GM12878 (cell line): ENCODE measurements at regions not wholly inside any gene's neighbourhood (a gene's known extent, or its start where the extent isn't known, plus 50 kb on each side); places are given as distances from the start of the nearest gene placed in this dataset.

Source experiments
- ATAC-seq: fragments of 200-7000 bp; cut with Tn5 transposase; 3 replicates; pipeline ENCODE4 v1.9.1; 2020; ENCODE audit warnings: mild to moderate bottlenecking, moderate library complexity
- BruUV-seq: library from RNA; stranded (reverse); fragments of 400-500 nt; replicated peaks from 2 replicates; lab custom pipeline; 2021; lab: Mats Ljungman, UMichigan
- CTCF ChIA-PET: fragments of 300-600 bp; sonication (Branson Sonifier 250); formaldehyde crosslinking; extraction: SDS; loops from one replicate; lab custom pipeline; 2021; ENCODE audit warnings: inconsistent platforms; lab: Yijun Ruan, JAX
- POLR2A ChIA-PET: fragments of 350-600 bp; formaldehyde crosslinking; extraction: SDS; loops from one replicate; lab custom pipeline; 2021; ENCODE audit warnings: inconsistent platforms; lab: Charles Lee
- RAD21 ChIA-PET: fragments of 300-600 bp; sonication (Branson Sonifier 250); formaldehyde crosslinking; loops from one replicate; lab custom pipeline; 2023; ENCODE audit warnings: antibody characterized with exemption; ENCODE audit not compliant: unreplicated experiment; lab: Charles Lee
- SMC1A ChIA-PET: fragments of 300-600 bp; sonication (Branson Sonifier 250); formaldehyde crosslinking; loops from one replicate; lab custom pipeline; 2023; ENCODE audit not compliant: unreplicated experiment, uncharacterized antibody; lab: Charles Lee
- DNase-seq: peaks from one replicate; pipeline ENCODE4 v3.0.0-alpha.2; 2011; ENCODE audit warnings: low read depth, low spot score
- FAIRE-seq: peaks from 3 replicates; lab custom pipeline; 2011; peaks lifted over from hg19 to GRCh38; lab: Jason Lieb, UNC
- H2AFZ ChIP-seq: 2 replicates; pipeline ENCODE4 v1.6.0; 2011; ENCODE audit warnings: low read depth, low read length, control low read depth; ENCODE audit not compliant: control insufficient read depth
- H3K27ac ChIP-seq: 2 replicates; pipeline ENCODE4 v1.5.1; 2011; ENCODE audit warnings: control low read depth; ENCODE audit not compliant: control insufficient read depth, insufficient read depth
- H3K27me3 ChIP-seq, 2 experiments: replicated peaks in 1 of 2; 2 replicates each; pipeline versions ENCODE4 v1.6.0 to v1.6.1; 2011; ENCODE audit warnings: low read length in 1 of 2; ENCODE audit not compliant: control insufficient read depth in 2 of 2, insufficient read depth in 2 of 2
- H3K36me3 ChIP-seq, 2 experiments: 2 replicates each; pipeline ENCODE4 v1.5.1; 2011; ENCODE audit warnings: low read length in 1 of 2; ENCODE audit not compliant: control insufficient read depth in 2 of 2, insufficient read depth in 2 of 2
- H3K4me1 ChIP-seq: 2 replicates; pipeline ENCODE4 v1.6.1; 2011; ENCODE audit warnings: mild to moderate bottlenecking, low read length, moderate library complexity, mixed read lengths; ENCODE audit not compliant: control insufficient read depth, insufficient read depth
- H3K4me2 ChIP-seq: 2 replicates; pipeline ENCODE4 v1.6.0; 2011; ENCODE audit warnings: control low read depth; ENCODE audit not compliant: control insufficient read depth, insufficient read depth
- H3K4me3 ChIP-seq: fragments of 200-600 bp; sonication (generic); 2 replicates; pipeline ENCODE4 v1.5.1; 2016
- H3K79me2 ChIP-seq: 2 replicates; pipeline ENCODE4 v1.6.0; 2011; ENCODE audit warnings: low read length; ENCODE audit not compliant: control insufficient read depth, insufficient read depth
- H3K9ac ChIP-seq: 2 replicates; pipeline ENCODE4 v1.8.0; 2011; ENCODE audit warnings: low read length, control low read depth, mixed read lengths; ENCODE audit not compliant: control insufficient read depth, insufficient read depth
- H3K9me3 ChIP-seq: replicated peaks from 3 replicates; pipeline ENCODE4 v1.5.1; 2011; ENCODE audit warnings: mild to moderate bottlenecking, low read length; ENCODE audit not compliant: control insufficient read depth, insufficient read depth
- H4K20me1 ChIP-seq: 2 replicates; pipeline ENCODE4 v1.6.0; 2011; ENCODE audit not compliant: control insufficient read depth, insufficient read depth
- ATF7 ChIP-seq: fragments of 450-650 bp; IDR thresholded peaks from 2 replicates; pipeline ENCODE4 v1.6.1; 2016; ENCODE audit warnings: low read depth, mild to moderate bottlenecking
- CUX1 ChIP-seq: IDR thresholded peaks from 2 replicates; pipeline ENCODE4 v1.6.1; 2012; ENCODE audit warnings: improper control_type of control experiment, low read depth, low read length; ENCODE audit not compliant: insufficient replicate concordance
- E2F8 ChIP-seq: fragments of 450-650 bp; IDR thresholded peaks from 2 replicates; pipeline ENCODE4 v1.6.1; 2018; ENCODE audit warnings: mild to moderate bottlenecking, low read depth, moderate library complexity; ENCODE audit not compliant: partially characterized antibody
- EP300 ChIP-seq, 2 experiments: fragments of 150-350 bp in 1 of 2; IDR thresholded peaks; 2 replicates each; pipeline ENCODE4 v1.6.1; 2011 to 2012; ENCODE audit warnings: low read depth in 2 of 2, low read length in 2 of 2, borderline replicate concordance in 1 of 2, improper control_type of control experiment in 1 of 2, inconsistent platforms in 1 of 2; ENCODE audit not compliant: control insufficient read depth in 1 of 2
- HSF1 ChIP-seq: fragments of 150-350 bp; IDR thresholded peaks from 2 replicates; pipeline ENCODE4 v1.6.1; 2014; ENCODE audit warnings: mild to moderate bottlenecking, low read depth, low read length
- LARP7 ChIP-seq: fragments of 450-650 bp; IDR thresholded peaks from 2 replicates; pipeline ENCODE4 v1.6.1; 2017; ENCODE audit warnings: mild to moderate bottlenecking
- POLR2AphosphoS5 ChIP-seq: IDR thresholded peaks from 2 replicates; pipeline ENCODE4 v1.6.1; 2011; ENCODE audit warnings: mild to moderate bottlenecking, low read length, inconsistent platforms
- RAD51 ChIP-seq: fragments of 450-650 bp; IDR thresholded peaks from 2 replicates; pipeline ENCODE4 v1.6.1; 2016; ENCODE audit warnings: moderate library complexity, mild to moderate bottlenecking, inconsistent platforms
- RFX5 ChIP-seq: IDR thresholded peaks from 2 replicates; pipeline ENCODE4 v1.6.1; 2011; ENCODE audit warnings: low read depth, low read length, improper control_type of control experiment
- SMAD5 ChIP-seq: IDR thresholded peaks from 2 replicates; pipeline ENCODE4 v1.6.1; 2016; ENCODE audit warnings: antibody characterized with exemption, low read depth
- SMARCA5 ChIP-seq: fragments of 450-650 bp; IDR thresholded peaks from 2 replicates; pipeline ENCODE4 v1.6.1; 2017; ENCODE audit warnings: mild to moderate bottlenecking
- SPI1 ChIP-seq: IDR thresholded peaks from 2 replicates; pipeline ENCODE4 v1.6.1; 2011; ENCODE audit warnings: low read depth, mild to moderate bottlenecking, low read length, moderate library complexity, borderline replicate concordance; ENCODE audit not compliant: insufficient read depth
- SREBF1 ChIP-seq: IDR thresholded peaks from 2 replicates; pipeline ENCODE4 v1.6.1; 2012; ENCODE audit warnings: mild to moderate bottlenecking, low read length
- ZSCAN29 ChIP-seq: fragments of 450-650 bp; IDR thresholded peaks from 2 replicates; pipeline ENCODE4 v1.6.1; 2017; ENCODE audit warnings: mild to moderate bottlenecking, moderate library complexity
- WGBS: methylation state at CpG from one replicate; pipeline ENCODE4 v1.1.6; 2016; ENCODE audit warnings: low lambda C conversion rate; ENCODE audit not compliant: insufficient replicate concordance, insufficient coverage; ENCODE audit errors: missing lambda C conversion rate; 5-methylcytosine and 5-hydroxymethylcytosine counted together
- in situ Hi-C: fragments of 300-500 bp; cut with MboI; formaldehyde crosslinking; loops from 9 replicates; pipeline ENCODE4 v1.14.3; 2018; ENCODE audit warnings: mixed read lengths
- intact Hi-C: fragments of 100-400 bp; cut with micrococcal nuclease; formaldehyde crosslinking; loops from one replicate; pipeline ENCODE4 v1.14.2; 2022; ENCODE audit not compliant: unreplicated experiment

- CTCF ChIA-PET: interaction anchor here (0.8 to 1.0 kb wide), 5 partner anchors 14 to 131 kb away, joined by 3 read pairs; no protein-coding TSS in a partner anchor
- SMC1A ChIA-PET: interaction anchor here (0.7 to 7.6 kb wide), 11 partner anchors 10 to 110 kb away, joined by 3 to 43 read pairs (median 4); no protein-coding TSS in a partner anchor
- Histone ChIP-seq H3K36me3 (no peaks in the 10 kb centered on the region), H2AFZ (no peak overlapping the region), H3K4me2 (no peak overlapping the region), H3K9me3 (no peaks in the 10 kb centered on the region), H3K9ac (no peak overlapping the region), H3K4me3 (no peak overlapping the region), H3K27ac (no peak overlapping the region), H4K20me1 (no peaks in the 10 kb centered on the region), H3K4me1 (no peaks in the 10 kb centered on the region), H3K79me2 (no peaks in the 10 kb centered on the region), H3K27me3 (no peaks in the 10 kb centered on the region; a peak in 1 of 4 replicates)
- WGBS: 66% methylated on average over 6 of the region's 6 CpGs
- BruUV-seq: no TSS peak
- POLR2A ChIA-PET: interaction anchor here (0.6 kb wide), 1 partner anchor 98 kb away, joined by 3 read pairs; no protein-coding TSS in a partner anchor
- in situ Hi-C loops: no loop called here
- RAD21 ChIA-PET: interaction anchor here (1.0 to 2.1 kb wide), 8 partner anchors 12 to 130 kb away, joined by 3 to 6 read pairs (median 4); partner anchors contain the start of gene PRICKLE2
- intact Hi-C loops: no loop called here
- FAIRE-seq (no peak), ATAC-seq (no peak), DNase-seq (no peak)
- TF ChIP-seq LARP7: no peak
- TF ChIP-seq E2F8: no peak
- TF ChIP-seq RFX5: no peak
- TF ChIP-seq SMARCA5: no peak
- no peak for TF ChIP-seq RAD51
- TF ChIP-seq ZSCAN29: no peak
- no peak for TF ChIP-seq SPI1
- no peak for TF ChIP-seq ATF7
- TF ChIP-seq SMAD5: no peak
- TF ChIP-seq EP300 (IDR thresholded peaks at IDR 0.05; ENCODE audit: borderline replicate concordance in 1 of 2, control insufficient read depth in 1 of 2, low read depth in 2 of 2, low read length in 2 of 2): no peak
- no peak for TF ChIP-seq POLR2AphosphoS5
- no peak for TF ChIP-seq CUX1
- no peak for TF ChIP-seq SREBF1
- no peak for TF ChIP-seq HSF1
These were observed 128.0 kb upstream of the PRICKLE2 start for GRCh38 chr3:64353226-64353625.
